OCI-LY7 (cell line): ENCODE measurements at regions not wholly inside any gene's neighbourhood (a gene's known extent, or its start where the extent isn't known, plus 50 kb on each side); places are given as distances from the start of the nearest gene placed in this dataset.

Experiments used
- EZH2phosphoT487 ChIP-seq: fragments of 200-600 bp; sonication (generic); IDR thresholded peaks from 2 replicates; pipeline ENCODE4 v1.6.1; 2018; ENCODE audit warnings: low read depth, borderline replicate concordance, mild to moderate bottlenecking, mixed run types, antibody characterized with exemption, low read length, moderate library complexity, mixed read lengths
- TF ChIP-seq, protein P1 (sequence below): fragments of 200-600 bp; sonication (generic); conservative IDR thresholded peaks from 2 replicates; pipeline ENCODE4 v1.5.1; 2014; ENCODE audit warnings: mild to moderate bottlenecking, antibody characterized with exemption, low read length, moderate library complexity, mixed read lengths

DNA sequence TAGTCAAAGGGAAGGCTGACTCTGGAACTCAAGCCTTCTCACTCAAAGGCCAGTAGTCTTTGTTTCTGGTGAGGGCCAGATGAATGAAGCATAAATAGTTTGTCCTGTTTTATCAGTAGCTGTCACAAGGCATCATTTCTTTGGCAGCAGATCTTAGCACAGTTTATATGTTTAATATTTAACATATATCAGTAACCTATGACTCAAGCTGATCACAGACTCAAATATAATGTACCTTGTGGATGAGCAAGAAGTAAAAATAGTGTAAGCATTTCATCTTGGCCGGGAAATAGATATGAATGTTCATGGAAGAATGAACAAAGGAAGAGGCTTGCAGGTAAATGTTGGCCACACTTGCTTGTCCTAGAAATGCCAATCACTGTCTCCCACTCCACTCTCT, 158.3 kb upstream of the BMP4 start:
- TF ChIP-seq, protein P1, sequence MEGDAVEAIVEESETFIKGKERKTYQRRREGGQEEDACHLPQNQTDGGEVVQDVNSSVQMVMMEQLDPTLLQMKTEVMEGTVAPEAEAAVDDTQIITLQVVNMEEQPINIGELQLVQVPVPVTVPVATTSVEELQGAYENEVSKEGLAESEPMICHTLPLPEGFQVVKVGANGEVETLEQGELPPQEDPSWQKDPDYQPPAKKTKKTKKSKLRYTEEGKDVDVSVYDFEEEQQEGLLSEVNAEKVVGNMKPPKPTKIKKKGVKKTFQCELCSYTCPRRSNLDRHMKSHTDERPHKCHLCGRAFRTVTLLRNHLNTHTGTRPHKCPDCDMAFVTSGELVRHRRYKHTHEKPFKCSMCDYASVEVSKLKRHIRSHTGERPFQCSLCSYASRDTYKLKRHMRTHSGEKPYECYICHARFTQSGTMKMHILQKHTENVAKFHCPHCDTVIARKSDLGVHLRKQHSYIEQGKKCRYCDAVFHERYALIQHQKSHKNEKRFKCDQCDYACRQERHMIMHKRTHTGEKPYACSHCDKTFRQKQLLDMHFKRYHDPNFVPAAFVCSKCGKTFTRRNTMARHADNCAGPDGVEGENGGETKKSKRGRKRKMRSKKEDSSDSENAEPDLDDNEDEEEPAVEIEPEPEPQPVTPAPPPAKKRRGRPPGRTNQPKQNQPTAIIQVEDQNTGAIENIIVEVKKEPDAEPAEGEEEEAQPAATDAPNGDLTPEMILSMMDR = no peak
- TF ChIP-seq EZH2phosphoT487 = no peak
